Skeletal muscle tissue (tissue), 4 donors: ENCODE measurements at regions not wholly inside any gene's neighbourhood (a gene's known extent, or its start where the extent isn't known, plus 50 kb on each side); places are given as distances from the start of the nearest gene placed in this dataset. TPM values are rescaled to one million over a fixed set of nuclear protein-coding genes. Genes with fewer than 3 reads are reported as not detected.

Source experiments
- H3K27ac ChIP-seq: one replicate; pipeline ENCODE4 v1.7.0; 2013; ENCODE audit warnings: mild to moderate bottlenecking, low read depth, low read length, inconsistent platforms
- H3K27me3 ChIP-seq, 3 donors: one replicate each; pipeline ENCODE4 v1.7.0; 2013; ENCODE audit warnings: low read length in 3 of 3; ENCODE audit not compliant: control insufficient read depth in 3 of 3, insufficient read depth in 3 of 3
- H3K36me3 ChIP-seq, 3 donors: one replicate each; pipeline ENCODE4 v1.7.0; 2013; ENCODE audit warnings: low read length in 3 of 3; ENCODE audit not compliant: control insufficient read depth in 3 of 3, insufficient read depth in 3 of 3
- H3K4me1 ChIP-seq, 3 donors: one replicate each; pipeline ENCODE4 v1.7.0; 2013; ENCODE audit warnings: low read length in 3 of 3, mild to moderate bottlenecking in 3 of 3; ENCODE audit not compliant: control insufficient read depth in 3 of 3, insufficient read depth in 3 of 3
- H3K4me3 ChIP-seq, 3 donors: one replicate each; pipeline ENCODE4 v1.7.0; 2013; ENCODE audit warnings: low read length in 3 of 3
- H3K9ac ChIP-seq, 3 donors: one replicate each; pipeline ENCODE4 v1.7.0; 2013; ENCODE audit warnings: low read length in 3 of 3, mild to moderate bottlenecking in 3 of 3, moderate library complexity in 2 of 3, low read depth in 1 of 3
- H3K9me3 ChIP-seq, 3 donors: one replicate each; pipeline ENCODE4 v1.7.0; 2013; ENCODE audit warnings: low read length in 3 of 3; ENCODE audit not compliant: control insufficient read depth in 3 of 3
- small RNA-seq: library from RNA; depleted of rRNA; stranded (forward); fragments of <200 nt; gene quantifications from one replicate; pipeline ENCODE3, GENCODE V24; 2014
- donor health status: Osteomylitis.

- Histone ChIP-seq H3K9me3 (no peaks in the 10 kb centered on the region), H3K4me3 (no peak overlapping the region), H3K27ac (no peak overlapping the region), H3K27me3 (no peaks in the 10 kb centered on the region), H3K9ac (no peak overlapping the region), H3K36me3 (no peaks in the 10 kb centered on the region), H3K4me1 (peaks cover 0 to 5% (median 3%) of the 10 kb centered on the region in 3 donors)
Measured at GRCh38 chr10:52864201-52865106, 91.9 kb upstream of the MBL2 start.

- Histone ChIP-seq H3K4me1 (peaks cover 0 to under 1% (median 0%) of the 10 kb centered on the region in 3 donors), H3K27me3 (no peaks in the 10 kb centered on the region), H3K36me3 (no peaks in the 10 kb centered on the region), H3K4me3 (no peak overlapping the region), H3K9ac (no peak overlapping the region), H3K27ac (no peak overlapping the region), H3K9me3 (no peaks in the 10 kb centered on the region)
Measured at GRCh38 chr10:52858722-52859121, 86.1 kb upstream of the MBL2 start.

GRCh38 chr10:52855546-52856325 lies 83.2 kb upstream of the MBL2 start:
- Histone ChIP-seq H3K4me1 (no peaks in the 10 kb centered on the region), H3K27ac (no peak overlapping the region), H3K9me3 (no peaks in the 10 kb centered on the region), H3K27me3 (peaks cover 0 to 2% (median 0%) of the 10 kb centered on the region in 3 donors), H3K9ac (no peak overlapping the region), H3K4me3 (no peak overlapping the region), H3K36me3 (no peaks in the 10 kb centered on the region)

- no peak overlapping the region for H3K4me3 ChIP-seq
Measured at GRCh38 chr10:52853704-52854103, 81.1 kb upstream of the MBL2 start.

GRCh38 chr10:52836816-52837215 lies 64.2 kb upstream of the MBL2 start:
- Histone ChIP-seq H3K9me3 (peaks cover 0 to 7% (median 5%) of the 10 kb centered on the region in 3 donors), H3K9ac (no peak overlapping the region), H3K36me3 (no peaks in the 10 kb centered on the region), H3K4me1 (no peaks in the 10 kb centered on the region), H3K4me3 (no peak overlapping the region), H3K27ac (no peak overlapping the region), H3K27me3 (no peaks in the 10 kb centered on the region)

More at GRCh38 chr10:52853704-52854103, 81.1 kb upstream of the MBL2 start:
- no peaks in the 10 kb centered on the region for H3K36me3 ChIP-seq
- H3K9me3 ChIP-seq, result no peaks in the 10 kb centered on the region
- H3K27ac ChIP-seq, result no peak overlapping the region
- H3K9ac ChIP-seq, result no peak overlapping the region
- no peaks in the 10 kb centered on the region for H3K4me1 ChIP-seq
- peaks cover 0 to 2% (median 0%) of the 10 kb centered on the region in 3 donors for H3K27me3 ChIP-seq

Small RNA genes lying in the stretch of these regions (small RNA-seq; reads per million reads assigned to genes)
- gene RF00019 (not detected), gene RNA5SP318 (not detected), gene SNRPEP8 (not detected)
